ENCODE measurements at regions not wholly inside any gene's neighbourhood (a gene's known extent, or its start where the extent isn't known, plus 50 kb on each side); places are given as distances from the start of the nearest gene placed in this dataset.

- TF ChIP-seq EZH2 (IDR thresholded peaks at IDR 0.05), result no peak
- TF ChIP-seq FOXP2 (optimal IDR thresholded peaks at IDR 0.05; ENCODE audit: control extremely low read depth, extremely low read length, insufficient read depth), result no peak
- no peak for TF ChIP-seq POLR2AphosphoS5 (IDR thresholded peaks at IDR 0.05; ENCODE audit: borderline replicate concordance, low read depth, low read length)
These were observed 209.6 kb upstream of the MCTP2 start for GRCh38 chr15:94021621-94022320.

All from SK-N-MC (cell line).